ENCODE measurements at regions not wholly inside any gene's neighbourhood (a gene's known extent, or its start where the extent isn't known, plus 50 kb on each side); places are given as distances from the start of the nearest gene placed in this dataset.
"Not testable (repeated sequence)": the region's sequence is repeated elsewhere in the genome, so short reads cannot be mapped to it uniquely, and the experiment has no call there.

DNA sequence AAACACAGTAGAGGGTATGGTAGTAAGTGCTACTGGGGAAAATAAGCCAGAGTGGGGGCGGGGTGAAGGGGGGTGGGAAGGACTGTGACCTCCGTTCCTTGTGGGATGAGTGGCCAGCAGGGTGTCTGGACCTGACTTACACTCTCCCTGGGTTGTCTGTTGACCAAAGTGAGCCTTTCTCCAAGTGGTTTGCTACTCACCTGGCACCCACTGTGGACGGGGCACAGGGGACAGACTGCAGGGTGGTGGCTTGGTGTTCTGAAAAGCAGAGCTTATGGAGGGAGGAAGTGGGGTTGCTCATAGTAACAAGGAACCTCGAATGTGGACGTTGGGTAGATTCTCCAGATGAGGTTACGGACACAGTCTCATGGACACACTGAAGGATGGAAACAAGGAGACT, 94.4 kb upstream of the VRK1 start:
- TF ChIP-seq, protein P1, sequence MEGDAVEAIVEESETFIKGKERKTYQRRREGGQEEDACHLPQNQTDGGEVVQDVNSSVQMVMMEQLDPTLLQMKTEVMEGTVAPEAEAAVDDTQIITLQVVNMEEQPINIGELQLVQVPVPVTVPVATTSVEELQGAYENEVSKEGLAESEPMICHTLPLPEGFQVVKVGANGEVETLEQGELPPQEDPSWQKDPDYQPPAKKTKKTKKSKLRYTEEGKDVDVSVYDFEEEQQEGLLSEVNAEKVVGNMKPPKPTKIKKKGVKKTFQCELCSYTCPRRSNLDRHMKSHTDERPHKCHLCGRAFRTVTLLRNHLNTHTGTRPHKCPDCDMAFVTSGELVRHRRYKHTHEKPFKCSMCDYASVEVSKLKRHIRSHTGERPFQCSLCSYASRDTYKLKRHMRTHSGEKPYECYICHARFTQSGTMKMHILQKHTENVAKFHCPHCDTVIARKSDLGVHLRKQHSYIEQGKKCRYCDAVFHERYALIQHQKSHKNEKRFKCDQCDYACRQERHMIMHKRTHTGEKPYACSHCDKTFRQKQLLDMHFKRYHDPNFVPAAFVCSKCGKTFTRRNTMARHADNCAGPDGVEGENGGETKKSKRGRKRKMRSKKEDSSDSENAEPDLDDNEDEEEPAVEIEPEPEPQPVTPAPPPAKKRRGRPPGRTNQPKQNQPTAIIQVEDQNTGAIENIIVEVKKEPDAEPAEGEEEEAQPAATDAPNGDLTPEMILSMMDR (IDR thresholded peaks at IDR 0.05; ENCODE audit: extremely low read depth, missing control alignments), result no peak
- DNase-seq (ENCODE audit: low spot score), result no peak

DNA sequence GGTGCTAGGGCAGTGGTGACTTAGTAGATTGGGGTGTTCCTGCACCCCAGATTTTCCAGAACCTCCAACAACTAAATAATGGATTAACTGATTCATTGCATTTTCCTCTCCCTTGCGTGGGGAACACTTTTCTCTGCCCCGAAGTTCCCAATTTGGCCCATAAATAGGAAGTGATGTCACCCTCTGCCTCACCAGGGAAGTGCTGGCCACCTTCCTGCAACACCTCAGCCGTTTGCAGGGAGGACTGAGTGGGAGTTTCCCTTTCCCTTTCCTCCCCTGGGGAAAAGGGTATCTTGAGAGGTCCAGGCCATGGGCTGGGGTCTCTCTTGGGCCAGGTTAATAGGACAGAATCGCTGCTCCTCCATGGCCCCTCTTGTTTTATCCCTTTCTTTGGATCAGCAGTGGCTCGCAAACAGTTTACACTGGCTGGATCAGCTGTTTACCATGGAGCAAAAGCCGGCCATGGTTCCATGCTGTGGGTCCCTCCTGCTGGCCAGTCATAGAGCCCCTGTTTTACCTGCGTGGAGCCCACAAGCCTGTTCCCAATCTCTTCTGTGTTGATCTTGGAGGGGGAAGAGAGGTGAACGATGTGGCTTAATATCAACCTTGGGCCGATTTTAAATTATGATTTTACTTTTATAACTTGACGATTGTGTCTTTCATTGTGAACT, 91.6 kb upstream of the VRK1 start:
- no peak for DNase-seq (ENCODE audit: low spot score)
- TF ChIP-seq, protein P1 (IDR thresholded peaks at IDR 0.05; ENCODE audit: extremely low read depth, missing control alignments), result no peak

DNA sequence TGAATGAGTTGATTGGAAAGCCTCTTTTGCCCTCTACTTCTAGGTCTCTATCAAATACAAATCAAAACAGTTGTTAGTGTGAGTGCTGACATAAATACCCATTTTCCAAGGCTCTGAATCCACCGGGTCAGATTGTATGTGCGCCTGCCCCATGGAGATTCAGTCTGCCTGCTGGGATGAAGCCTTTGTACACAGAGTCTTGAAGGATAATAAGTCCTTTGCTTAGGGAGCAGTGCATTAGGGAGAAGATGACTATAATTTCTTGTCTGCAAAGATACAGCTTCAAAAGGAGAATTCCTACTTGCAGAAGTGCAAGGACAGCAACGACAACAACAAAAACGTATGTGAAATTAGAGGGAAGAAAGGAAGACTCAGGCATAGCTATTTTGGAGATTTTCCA, 90.3 kb upstream of the VRK1 start:
- DNase-seq (ENCODE audit: low spot score), result no peak

DNA sequence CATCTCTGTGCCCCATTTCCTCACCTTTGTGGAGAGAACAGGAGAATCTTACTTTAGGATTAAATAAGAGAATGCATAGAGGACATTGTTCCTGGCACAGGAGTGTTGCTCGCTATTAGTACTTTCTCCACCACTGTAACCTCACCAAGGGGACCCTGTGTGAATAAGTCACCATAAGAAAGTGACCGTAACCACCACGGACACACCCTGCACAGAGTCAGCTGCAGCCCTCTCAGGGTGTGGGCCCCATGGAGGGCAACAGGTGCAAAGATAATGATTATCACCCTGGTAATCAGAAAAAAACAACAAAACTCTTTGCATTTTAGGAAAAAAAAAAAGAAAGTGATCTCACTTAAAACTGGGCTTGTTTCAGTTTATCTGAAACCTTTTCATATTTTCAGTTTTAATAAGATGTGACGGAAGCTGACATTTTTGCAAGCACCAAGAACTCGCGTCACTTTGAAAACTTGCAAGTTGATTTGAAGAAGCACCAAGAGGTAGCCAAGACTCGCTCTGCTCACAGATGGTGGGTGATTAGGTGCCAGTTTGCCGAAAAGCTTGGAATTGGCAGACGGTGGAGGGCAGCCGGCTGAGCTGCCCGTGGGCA, 87.0 kb upstream of the VRK1 start:
- no peak for DNase-seq (ENCODE audit: low spot score)
- TF ChIP-seq, protein P1 (IDR thresholded peaks at IDR 0.05; ENCODE audit: extremely low read depth, missing control alignments), result no peak

More for the DNA sequence above, 90.3 kb upstream of the VRK1 start:
- TF ChIP-seq, protein P1 (IDR thresholded peaks at IDR 0.05; ENCODE audit: extremely low read depth, missing control alignments), result no peak

DNA sequence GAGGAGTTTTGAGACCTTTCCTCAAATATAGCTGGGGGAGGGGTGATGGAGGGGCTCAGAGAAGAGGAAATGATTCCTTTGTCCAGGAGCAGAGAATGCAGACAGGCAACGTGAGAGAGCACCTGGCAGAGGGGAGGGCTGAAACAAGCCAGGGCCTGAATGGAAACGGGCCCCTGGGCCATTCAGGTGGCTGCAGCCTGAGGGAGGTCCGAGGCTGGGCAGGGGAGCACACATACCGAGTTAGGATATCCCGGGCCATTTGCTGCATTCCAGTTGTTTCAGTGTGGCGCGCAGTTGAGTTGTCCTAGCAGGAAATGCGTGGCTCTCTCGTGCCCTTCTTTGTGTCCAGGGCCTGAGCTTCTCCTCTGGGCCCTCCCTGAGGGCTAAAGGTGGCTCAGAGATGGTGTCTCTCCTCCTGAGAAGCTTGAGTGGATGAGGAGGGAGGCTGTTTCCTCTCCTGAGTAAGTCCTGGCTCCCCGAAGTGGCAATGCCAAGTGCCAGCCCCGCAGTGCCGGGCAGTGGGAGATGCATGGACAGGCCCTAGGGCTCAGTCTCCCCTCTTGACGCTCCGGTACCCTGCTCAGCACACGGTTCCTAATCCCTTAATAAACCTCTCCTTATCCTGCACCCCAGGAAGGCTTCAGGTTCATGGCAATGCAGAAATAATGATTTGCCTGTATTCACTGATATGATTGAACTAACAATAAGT, 85.5 kb upstream of the VRK1 start:
- no peak for DNase-seq (ENCODE audit: low spot score)
- TF ChIP-seq, protein P1 (IDR thresholded peaks at IDR 0.05; ENCODE audit: extremely low read depth, missing control alignments), result no peak

DNA sequence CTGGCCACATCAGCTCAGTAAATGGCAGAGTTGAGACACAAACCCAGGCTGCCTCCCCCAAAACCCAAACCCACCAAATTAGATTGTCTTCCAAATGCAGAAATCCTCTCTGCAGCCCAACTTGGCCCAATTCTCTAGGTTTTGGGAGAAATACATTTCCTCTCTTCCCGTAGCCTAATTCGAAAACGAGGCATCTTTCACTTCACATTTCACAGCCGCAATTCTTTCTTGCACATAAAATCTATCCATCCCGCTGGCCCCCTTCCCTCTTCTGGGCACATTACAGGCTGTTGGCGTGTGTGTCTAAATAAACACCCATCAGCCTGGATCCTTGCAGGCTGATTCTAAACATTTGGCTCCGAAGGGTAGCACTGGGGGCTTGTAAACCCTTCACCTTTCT, 83.8 kb upstream of the VRK1 start:
- TF ChIP-seq, protein P1 (IDR thresholded peaks at IDR 0.05; ENCODE audit: extremely low read depth, missing control alignments), result no peak
- no peak for DNase-seq (ENCODE audit: low spot score)

DNA sequence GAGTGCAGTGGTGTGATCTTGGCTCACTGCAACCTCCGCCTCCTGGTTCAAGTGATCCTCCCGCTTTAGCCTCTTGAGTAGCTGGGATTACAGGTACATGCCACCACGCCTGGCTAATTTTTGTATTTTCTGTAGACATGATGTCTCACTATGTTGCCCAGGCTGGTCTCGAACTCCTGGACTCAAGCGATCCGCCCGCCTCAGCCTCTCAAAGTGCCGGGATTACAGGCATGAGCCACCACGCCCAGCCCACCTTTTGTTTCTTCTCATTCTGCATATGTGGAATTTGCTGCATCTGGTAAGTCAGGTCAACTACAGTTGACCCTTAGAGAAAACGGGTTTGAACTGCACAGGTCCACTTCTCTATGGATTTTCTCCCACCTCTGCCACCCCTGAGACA, 82.6 kb upstream of the VRK1 start:
- DNase-seq (ENCODE audit: low spot score), result not testable (repeated sequence)

Data from GM20000 (cell line).